ENCODE measurements at regions not wholly inside any gene's neighbourhood (a gene's known extent, or its start where the extent isn't known, plus 50 kb on each side); places are given as distances from the start of the nearest gene placed in this dataset.

DNA sequence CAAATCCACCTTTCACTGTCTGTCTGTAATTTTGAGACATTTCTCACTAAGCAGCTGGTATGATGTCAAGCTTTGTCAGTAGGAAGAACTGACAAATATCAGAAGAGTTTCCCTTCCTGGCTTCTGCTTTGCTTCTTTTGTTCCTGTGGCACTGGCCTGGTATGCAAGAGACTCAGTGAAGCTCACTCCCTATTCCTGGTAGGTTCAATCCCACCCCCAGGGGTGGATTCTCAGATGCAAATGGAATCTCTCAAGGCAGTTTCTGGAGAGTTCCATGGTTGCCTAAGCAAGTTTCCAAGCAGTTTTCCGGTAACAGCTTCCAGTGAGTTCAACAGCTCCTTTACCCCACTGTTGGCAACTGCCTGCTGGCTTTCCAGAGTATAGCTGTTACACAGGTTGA lies 683.4 kb downstream of the PTPRC start:
- TF ChIP-seq, protein P1, sequence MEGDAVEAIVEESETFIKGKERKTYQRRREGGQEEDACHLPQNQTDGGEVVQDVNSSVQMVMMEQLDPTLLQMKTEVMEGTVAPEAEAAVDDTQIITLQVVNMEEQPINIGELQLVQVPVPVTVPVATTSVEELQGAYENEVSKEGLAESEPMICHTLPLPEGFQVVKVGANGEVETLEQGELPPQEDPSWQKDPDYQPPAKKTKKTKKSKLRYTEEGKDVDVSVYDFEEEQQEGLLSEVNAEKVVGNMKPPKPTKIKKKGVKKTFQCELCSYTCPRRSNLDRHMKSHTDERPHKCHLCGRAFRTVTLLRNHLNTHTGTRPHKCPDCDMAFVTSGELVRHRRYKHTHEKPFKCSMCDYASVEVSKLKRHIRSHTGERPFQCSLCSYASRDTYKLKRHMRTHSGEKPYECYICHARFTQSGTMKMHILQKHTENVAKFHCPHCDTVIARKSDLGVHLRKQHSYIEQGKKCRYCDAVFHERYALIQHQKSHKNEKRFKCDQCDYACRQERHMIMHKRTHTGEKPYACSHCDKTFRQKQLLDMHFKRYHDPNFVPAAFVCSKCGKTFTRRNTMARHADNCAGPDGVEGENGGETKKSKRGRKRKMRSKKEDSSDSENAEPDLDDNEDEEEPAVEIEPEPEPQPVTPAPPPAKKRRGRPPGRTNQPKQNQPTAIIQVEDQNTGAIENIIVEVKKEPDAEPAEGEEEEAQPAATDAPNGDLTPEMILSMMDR (IDR thresholded peaks at IDR 0.05): no peak
- TF ChIP-seq POLR2A (IDR thresholded peaks at IDR 0.05; ENCODE audit: low read depth): no peak
- TF ChIP-seq EP300 (IDR thresholded peaks at IDR 0.05): no peak
